GM21576 (cell line): ENCODE measurements at regions not wholly inside any gene's neighbourhood (a gene's known extent, or its start where the extent isn't known, plus 50 kb on each side); places are given as distances from the start of the nearest gene placed in this dataset.

Source experiments
- ATAC-seq: cut with Tn5 transposase; IDR thresholded peaks from one replicate; pipeline ENCODE4 v1.9.1; 2021; ENCODE audit warnings: mild to moderate bottlenecking, moderate library complexity; ENCODE audit not compliant: unreplicated experiment

GRCh38 chr10:78494179-78494578, 460.5 kb downstream of the RPS24 start:
- ATAC-seq = no peak

GRCh38 chr10:78502210-78502936, 468.7 kb downstream of the RPS24 start:
- ATAC-seq = no peak

- ATAC-seq = no peak
Observed at GRCh38 chr10:78504181-78504580, 470.5 kb downstream of the RPS24 start.

- no peak for ATAC-seq
Observed at GRCh38 chr10:78505657-78506056, 472.0 kb downstream of the RPS24 start.

GRCh38 chr10:78506614-78507013, 473.0 kb downstream of the RPS24 start:
- ATAC-seq = no peak

GRCh38 chr10:78507510-78508160, 474.0 kb downstream of the RPS24 start:
- ATAC-seq = no peak

GRCh38 chr10:78508955-78509748, 475.5 kb downstream of the RPS24 start:
- ATAC-seq = no peak

GRCh38 chr10:78510566-78511323, 477.1 kb downstream of the RPS24 start:
- no peak for ATAC-seq

- no peak for ATAC-seq
Observed at GRCh38 chr10:78511324-78512204, 477.9 kb downstream of the RPS24 start.

GRCh38 chr10:78512205-78512550, 478.5 kb downstream of the RPS24 start:
- no peak for ATAC-seq

- no peak for ATAC-seq
Observed at GRCh38 chr10:78513330-78513729, 479.7 kb downstream of the RPS24 start.

- no peak for ATAC-seq
Observed at GRCh38 chr10:78513986-78514385, 480.3 kb downstream of the RPS24 start.

- ATAC-seq = no peak
Observed at GRCh38 chr10:78514459-78514858, 480.8 kb downstream of the RPS24 start.

- ATAC-seq = no peak
Observed at GRCh38 chr10:78515038-78515872, 481.6 kb downstream of the RPS24 start.

GRCh38 chr10:78515873-78516153, 482.1 kb downstream of the RPS24 start:
- no peak for ATAC-seq

- ATAC-seq = no peak
Observed at GRCh38 chr10:78516236-78516635, 482.6 kb downstream of the RPS24 start.

- no peak for ATAC-seq
Observed at GRCh38 chr10:78516756-78517155, 483.1 kb downstream of the RPS24 start.

GRCh38 chr10:78518224-78518623, 484.6 kb downstream of the RPS24 start:
- ATAC-seq = no peak

GRCh38 chr10:78520737-78521430, 487.2 kb downstream of the RPS24 start:
- no peak for ATAC-seq
